ENCODE measurements at regions not wholly inside any gene's neighbourhood (a gene's known extent, or its start where the extent isn't known, plus 50 kb on each side); places are given as distances from the start of the nearest gene placed in this dataset.

GRCh38 chr14:89600029-89600428, 183.0 kb upstream of the FOXN3 start:
- TF ChIP-seq CTCF (conservative IDR thresholded peaks at IDR 0.05; ENCODE audit: control insufficient read depth, insufficient read depth, low read depth, low read length) = no peak

GRCh38 chr14:89598548-89599186, 181.6 kb upstream of the FOXN3 start:
- no peak overlapping the region for H3K4me3 ChIP-seq (ENCODE audit: control insufficient read depth, low read depth, low read length)
- no peak for TF ChIP-seq CTCF (conservative IDR thresholded peaks at IDR 0.05; ENCODE audit: control insufficient read depth, insufficient read depth, low read depth, low read length)
- peak; percentile 44 for DNase-seq (ENCODE audit: low read depth)

More at GRCh38 chr14:89600029-89600428, 183.0 kb upstream of the FOXN3 start:
- no peak for DNase-seq (ENCODE audit: low read depth)
- no peak overlapping the region for H3K4me3 ChIP-seq (ENCODE audit: control insufficient read depth, low read depth, low read length)

GRCh38 chr14:89592961-89593360, 175.9 kb upstream of the FOXN3 start:
- no peak for DNase-seq (ENCODE audit: low read depth)
- no peak overlapping the region for H3K4me3 ChIP-seq (ENCODE audit: control insufficient read depth, low read depth, low read length)
- TF ChIP-seq CTCF (conservative IDR thresholded peaks at IDR 0.05; ENCODE audit: control insufficient read depth, insufficient read depth, low read depth, low read length) = no peak

GRCh38 chr14:89589400-89590118, 172.5 kb upstream of the FOXN3 start:
- no peak for DNase-seq (ENCODE audit: low read depth)
- TF ChIP-seq CTCF (conservative IDR thresholded peaks at IDR 0.05; ENCODE audit: control insufficient read depth, insufficient read depth, low read depth, low read length) = no peak

GRCh38 chr14:89588840-89589296, 171.8 kb upstream of the FOXN3 start:
- no peak overlapping the region for H3K4me3 ChIP-seq (ENCODE audit: control insufficient read depth, low read depth, low read length)
- no peak for DNase-seq (ENCODE audit: low read depth)
- TF ChIP-seq CTCF (conservative IDR thresholded peaks at IDR 0.05; ENCODE audit: control insufficient read depth, insufficient read depth, low read depth, low read length) = no peak

More at GRCh38 chr14:89589400-89590118, 172.5 kb upstream of the FOXN3 start:
- H3K4me3 ChIP-seq (ENCODE audit: control insufficient read depth, low read depth, low read length) = no peak overlapping the region

GRCh38 chr14:89588016-89588415, 171.0 kb upstream of the FOXN3 start:
- H3K4me3 ChIP-seq (ENCODE audit: control insufficient read depth, low read depth, low read length) = no peak overlapping the region
- TF ChIP-seq CTCF (conservative IDR thresholded peaks at IDR 0.05; ENCODE audit: control insufficient read depth, insufficient read depth, low read depth, low read length) = no peak
- DNase-seq (ENCODE audit: low read depth) = no peak

All from fibroblast of mammary gland (primary cell).